ENCODE measurements at regions not wholly inside any gene's neighbourhood (a gene's known extent, or its start where the extent isn't known, plus 50 kb on each side); places are given as distances from the start of the nearest gene placed in this dataset.
"Not testable (repeated sequence)": the region's sequence is repeated elsewhere in the genome, so short reads cannot be mapped to it uniquely, and the experiment has no call there.

GRCh38 chr21:19458295-19458694 lies 1054.7 kb upstream of the TMPRSS15 start:
- DNase-seq: no peak

- no peak for DNase-seq
These were observed 1058.1 kb upstream of the TMPRSS15 start for GRCh38 chr21:19461481-19462205.

GRCh38 chr21:19463966-19464365 lies 1060.4 kb upstream of the TMPRSS15 start:
- no peak for DNase-seq

- no peak for DNase-seq
These were observed 1065.6 kb upstream of the TMPRSS15 start for GRCh38 chr21:19468991-19469715.

- no peak for DNase-seq
These were observed 1071.9 kb upstream of the TMPRSS15 start for GRCh38 chr21:19475525-19475924.

- DNase-seq: no peak
These were observed 1086.3 kb upstream of the TMPRSS15 start for GRCh38 chr21:19489930-19490329.

- no peak for DNase-seq
These were observed 1086.9 kb upstream of the TMPRSS15 start for GRCh38 chr21:19490481-19490880.

- DNase-seq: not testable (repeated sequence)
These were observed 1090.1 kb upstream of the TMPRSS15 start for GRCh38 chr21:19493437-19494241.

GRCh38 chr21:19501115-19501514 lies 1097.5 kb upstream of the TMPRSS15 start:
- no peak for DNase-seq

GRCh38 chr21:19507682-19508260 lies 1104.2 kb upstream of the TMPRSS15 start:
- no peak for DNase-seq

- no peak for DNase-seq
These were observed 1104.9 kb upstream of the TMPRSS15 start for GRCh38 chr21:19508442-19508841.

- DNase-seq: no peak
These were observed 1105.3 kb upstream of the TMPRSS15 start for GRCh38 chr21:19508844-19509243.

GRCh38 chr21:19510057-19510456 lies 1106.5 kb upstream of the TMPRSS15 start:
- no peak for DNase-seq

GRCh38 chr21:19510653-19511052 lies 1107.1 kb upstream of the TMPRSS15 start:
- DNase-seq: no peak

- DNase-seq: no peak
These were observed 1118.8 kb upstream of the TMPRSS15 start for GRCh38 chr21:19522381-19522780.

- no peak for DNase-seq
These were observed 1119.5 kb upstream of the TMPRSS15 start for GRCh38 chr21:19523061-19523460.

GRCh38 chr21:19523746-19524145 lies 1120.2 kb upstream of the TMPRSS15 start:
- no peak for DNase-seq

GRCh38 chr21:19529031-19529430 lies 1125.4 kb upstream of the TMPRSS15 start:
- no peak for DNase-seq

GRCh38 chr21:19535356-19535755 lies 1131.8 kb upstream of the TMPRSS15 start:
- DNase-seq: no peak

GRCh38 chr21:19537116-19537515 lies 1133.5 kb upstream of the TMPRSS15 start:
- DNase-seq: no peak

GRCh38 chr21:19540287-19540686 lies 1136.7 kb upstream of the TMPRSS15 start:
- DNase-seq: no peak

GRCh38 chr21:19541602-19542001 lies 1138.0 kb upstream of the TMPRSS15 start:
- DNase-seq: no peak

- not testable (repeated sequence) for DNase-seq
These were observed 1140.9 kb upstream of the TMPRSS15 start for GRCh38 chr21:19544493-19544892.

Measured in CD4-positive, alpha-beta T cell treated with Interleukin-21 for 1 hour (primary cell).